NB4 (cell line): ENCODE measurements at regions not wholly inside any gene's neighbourhood (a gene's known extent, or its start where the extent isn't known, plus 50 kb on each side); places are given as distances from the start of the nearest gene placed in this dataset.

Experiments
- POLR2A ChIP-seq: IDR thresholded peaks from 2 replicates; pipeline ENCODE4 v1.6.1; 2011; ENCODE audit warnings: mild to moderate bottlenecking; ENCODE audit not compliant: insufficient read length; ENCODE audit errors: extremely low read depth
- TF ChIP-seq, protein P1 (sequence below): IDR thresholded peaks from one replicate; pipeline ENCODE4 v1.5.1; 2012; ENCODE audit warnings: low read depth, low read length

DNA sequence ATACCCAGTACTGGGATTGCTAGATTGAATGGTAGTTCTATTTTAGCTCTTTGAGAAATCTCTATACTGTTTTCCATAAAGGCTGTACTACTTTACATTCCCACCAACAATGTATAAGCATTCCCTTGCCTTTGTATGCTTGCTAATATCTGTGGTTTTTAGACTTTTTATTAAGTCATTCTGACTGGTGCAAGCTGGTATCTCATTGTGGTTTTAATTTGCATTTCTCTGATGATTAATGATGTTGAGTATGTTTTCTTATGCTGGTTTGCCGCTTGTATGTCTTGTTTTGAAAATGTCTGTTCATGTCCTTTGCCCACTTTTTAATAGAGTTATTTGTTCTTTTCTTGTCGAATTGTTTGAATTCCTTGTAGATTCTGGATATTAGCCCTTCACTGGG lies 512.7 kb upstream of the PAPPA start:
- TF ChIP-seq, protein P1, sequence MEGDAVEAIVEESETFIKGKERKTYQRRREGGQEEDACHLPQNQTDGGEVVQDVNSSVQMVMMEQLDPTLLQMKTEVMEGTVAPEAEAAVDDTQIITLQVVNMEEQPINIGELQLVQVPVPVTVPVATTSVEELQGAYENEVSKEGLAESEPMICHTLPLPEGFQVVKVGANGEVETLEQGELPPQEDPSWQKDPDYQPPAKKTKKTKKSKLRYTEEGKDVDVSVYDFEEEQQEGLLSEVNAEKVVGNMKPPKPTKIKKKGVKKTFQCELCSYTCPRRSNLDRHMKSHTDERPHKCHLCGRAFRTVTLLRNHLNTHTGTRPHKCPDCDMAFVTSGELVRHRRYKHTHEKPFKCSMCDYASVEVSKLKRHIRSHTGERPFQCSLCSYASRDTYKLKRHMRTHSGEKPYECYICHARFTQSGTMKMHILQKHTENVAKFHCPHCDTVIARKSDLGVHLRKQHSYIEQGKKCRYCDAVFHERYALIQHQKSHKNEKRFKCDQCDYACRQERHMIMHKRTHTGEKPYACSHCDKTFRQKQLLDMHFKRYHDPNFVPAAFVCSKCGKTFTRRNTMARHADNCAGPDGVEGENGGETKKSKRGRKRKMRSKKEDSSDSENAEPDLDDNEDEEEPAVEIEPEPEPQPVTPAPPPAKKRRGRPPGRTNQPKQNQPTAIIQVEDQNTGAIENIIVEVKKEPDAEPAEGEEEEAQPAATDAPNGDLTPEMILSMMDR, result no peak
- no peak for TF ChIP-seq POLR2A
